ENCODE measurements at regions not wholly inside any gene's neighbourhood (a gene's known extent, or its start where the extent isn't known, plus 50 kb on each side); places are given as distances from the start of the nearest gene placed in this dataset.

DNA sequence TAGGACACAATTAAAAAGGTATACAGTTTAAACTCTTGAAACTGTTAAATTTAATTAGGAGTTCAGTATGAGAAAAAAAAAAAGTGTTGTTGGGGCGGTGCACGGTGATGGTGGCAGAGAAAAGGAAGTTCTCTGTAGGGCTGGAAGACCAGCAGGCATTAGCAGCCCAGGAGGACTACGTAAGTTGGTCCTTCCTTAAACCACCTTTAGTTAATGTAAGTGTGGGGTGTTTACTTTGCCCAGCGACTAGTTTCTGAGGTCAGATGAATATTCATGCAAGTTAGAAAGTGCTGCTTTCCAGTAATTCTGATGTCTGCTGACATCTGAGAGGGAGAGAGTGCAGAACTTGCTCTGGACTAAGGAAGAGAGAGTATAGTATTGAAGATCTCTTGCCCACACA is 54.9 kb downstream of the NKX2-1 start:
- Mint-ChIP-seq H3K27ac (no peak overlapping the region), H3K4me3 (no peak overlapping the region), H3K36me3 (ENCODE audit: low read depth) (no peaks in the 10 kb centered on the region), H3K27me3 (peaks cover 16% of the 10 kb centered on the region), H3K9me3 (no peaks in the 10 kb centered on the region), H3K4me1 (no peaks in the 10 kb centered on the region)
- ATAC-seq (no peak), DNase-seq (no peak)

GRCh38 chr14:36462890-36463289 is 57.1 kb downstream of the NKX2-1 start:
- H3K36me3 Mint-ChIP-seq (ENCODE audit: low read depth) = no peaks in the 10 kb centered on the region
- no peak for ATAC-seq
- DNase-seq = no peak
- peaks cover 14% of the 10 kb centered on the region for H3K27me3 Mint-ChIP-seq
- no peak overlapping the region for H3K4me3 Mint-ChIP-seq
- H3K4me1 Mint-ChIP-seq = no peaks in the 10 kb centered on the region
- no peak overlapping the region for H3K27ac Mint-ChIP-seq
- H3K9me3 Mint-ChIP-seq = no peaks in the 10 kb centered on the region

DNA sequence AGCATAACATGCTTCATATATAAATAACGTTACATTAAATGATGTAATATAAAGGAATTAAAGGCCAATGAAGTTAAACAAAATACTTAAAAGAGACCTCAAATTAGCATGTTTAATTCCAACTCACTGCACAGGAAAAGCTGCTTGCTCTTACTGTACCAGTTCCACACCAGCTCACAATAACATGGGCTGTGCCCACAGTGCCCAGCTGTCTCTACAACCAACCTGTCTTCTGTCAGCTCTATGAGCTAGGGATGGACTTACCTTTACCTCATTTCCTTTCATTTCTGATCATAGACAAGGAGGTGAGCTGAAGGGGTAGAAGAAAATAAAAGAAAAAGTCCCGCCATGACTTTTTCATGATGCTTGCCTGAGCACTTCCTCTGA is 64.8 kb downstream of the NKX2-1 start:
- Mint-ChIP-seq H3K27ac (no peak overlapping the region), H3K27me3 (peaks cover 8% of the 10 kb centered on the region), H3K4me1 (no peaks in the 10 kb centered on the region), H3K9me3 (no peaks in the 10 kb centered on the region), H3K36me3 (ENCODE audit: low read depth) (no peaks in the 10 kb centered on the region), H3K4me3 (no peak overlapping the region)
- ATAC-seq = no peak
- DNase-seq = no peak

- H3K4me1 Mint-ChIP-seq = no peaks in the 10 kb centered on the region
- no peaks in the 10 kb centered on the region for H3K9me3 Mint-ChIP-seq
These were observed 65.3 kb downstream of the NKX2-1 start for GRCh38 chr14:36454599-36455240.

GRCh38 chr14:36452860-36453259 is 67.2 kb downstream of the NKX2-1 start:
- no peaks in the 10 kb centered on the region for H3K4me1 Mint-ChIP-seq
- DNase-seq = no peak
- H3K27me3 Mint-ChIP-seq = peaks cover 9% of the 10 kb centered on the region
- no peaks in the 10 kb centered on the region for H3K36me3 Mint-ChIP-seq (ENCODE audit: low read depth)
- no peak overlapping the region for H3K4me3 Mint-ChIP-seq
- H3K27ac Mint-ChIP-seq = no peak overlapping the region
- no peaks in the 10 kb centered on the region for H3K9me3 Mint-ChIP-seq
- ATAC-seq = no peak

More at GRCh38 chr14:36454599-36455240, 65.3 kb downstream of the NKX2-1 start:
- Mint-ChIP-seq H3K36me3 (ENCODE audit: low read depth) (no peaks in the 10 kb centered on the region), H3K27ac (no peak overlapping the region), H3K4me3 (no peak overlapping the region), H3K27me3 (peaks cover 7% of the 10 kb centered on the region)
- ATAC-seq (no peak), DNase-seq (no peak)

DNA sequence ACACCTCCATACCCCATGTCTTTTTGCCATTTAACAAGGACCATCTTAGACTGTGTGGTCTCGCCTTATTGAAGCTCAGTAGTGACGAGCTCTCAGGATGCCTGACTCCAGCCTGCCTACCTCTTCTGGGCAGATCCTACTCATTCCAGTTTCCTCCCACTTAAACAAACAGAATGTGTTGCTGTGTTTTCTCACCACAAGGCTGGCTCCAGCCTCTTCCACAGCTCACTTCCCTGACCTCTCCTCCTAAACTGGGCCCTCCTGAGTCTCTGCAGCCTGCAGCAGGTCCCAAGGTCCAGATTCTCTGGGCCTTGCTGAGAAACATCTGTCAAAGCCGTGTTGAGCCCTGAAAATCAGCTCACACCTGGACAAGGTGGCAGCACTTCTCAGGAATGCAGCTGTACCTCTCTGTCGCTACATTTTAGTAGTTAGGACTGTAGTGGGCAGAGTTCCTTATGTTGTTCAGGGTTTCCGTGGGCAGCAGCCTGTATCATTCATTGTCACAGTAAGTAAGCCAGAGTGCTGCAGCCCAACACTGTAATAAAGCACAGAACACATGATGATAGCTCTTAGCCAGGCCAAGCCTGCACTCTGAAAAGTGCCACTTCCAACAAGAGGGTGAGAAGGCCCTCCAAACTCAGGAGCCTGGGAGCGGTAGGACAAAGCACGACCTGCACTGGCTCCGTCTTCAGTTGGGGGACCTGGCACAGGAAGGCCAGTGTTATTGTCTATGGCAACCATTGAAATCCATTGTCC is 68.5 kb downstream of the NKX2-1 start:
- peaks cover 9% of the 10 kb centered on the region for H3K27me3 Mint-ChIP-seq
- DNase-seq (no peak), ATAC-seq (no peak)
- H3K4me3 Mint-ChIP-seq = no peak overlapping the region
- H3K27ac Mint-ChIP-seq = no peak overlapping the region
- H3K9me3 Mint-ChIP-seq = no peaks in the 10 kb centered on the region
- H3K36me3 Mint-ChIP-seq (ENCODE audit: low read depth) = no peaks in the 10 kb centered on the region
- no peaks in the 10 kb centered on the region for H3K4me1 Mint-ChIP-seq

GRCh38 chr14:36450550-36450949 is 69.5 kb downstream of the NKX2-1 start:
- Mint-ChIP-seq H3K27me3 (peaks cover 9% of the 10 kb centered on the region), H3K4me1 (no peaks in the 10 kb centered on the region), H3K27ac (no peak overlapping the region), H3K4me3 (no peak overlapping the region), H3K9me3 (no peaks in the 10 kb centered on the region), H3K36me3 (ENCODE audit: low read depth) (no peaks in the 10 kb centered on the region)
- no peak for DNase-seq
- no peak for ATAC-seq

DNA sequence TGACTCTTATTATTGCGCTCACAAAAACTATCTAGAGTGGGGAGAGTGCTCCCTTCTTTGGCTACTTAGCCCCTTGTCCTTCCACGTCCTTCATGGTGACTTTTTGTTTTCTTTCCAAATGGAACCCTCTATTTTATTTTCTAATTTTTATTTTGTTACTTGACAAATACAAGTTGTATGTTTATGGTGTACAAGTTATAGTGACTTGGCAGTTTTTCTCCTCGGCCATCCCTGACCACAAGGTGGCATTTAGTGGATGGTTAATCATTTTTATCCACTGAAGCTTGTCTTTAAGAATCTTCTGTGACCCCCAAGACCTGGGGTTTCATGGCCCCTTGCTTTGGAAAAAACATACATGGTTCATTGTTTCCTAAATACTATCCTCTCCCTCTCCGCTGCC is 70.1 kb downstream of the NKX2-1 start:
- H3K27ac Mint-ChIP-seq = no peak overlapping the region
- no peaks in the 10 kb centered on the region for H3K36me3 Mint-ChIP-seq (ENCODE audit: low read depth)
- H3K4me3 Mint-ChIP-seq = no peak overlapping the region
- H3K9me3 Mint-ChIP-seq = no peaks in the 10 kb centered on the region
- DNase-seq (no peak), ATAC-seq (no peak)
- H3K27me3 Mint-ChIP-seq = peaks cover 9% of the 10 kb centered on the region
- no peaks in the 10 kb centered on the region for H3K4me1 Mint-ChIP-seq

DNA sequence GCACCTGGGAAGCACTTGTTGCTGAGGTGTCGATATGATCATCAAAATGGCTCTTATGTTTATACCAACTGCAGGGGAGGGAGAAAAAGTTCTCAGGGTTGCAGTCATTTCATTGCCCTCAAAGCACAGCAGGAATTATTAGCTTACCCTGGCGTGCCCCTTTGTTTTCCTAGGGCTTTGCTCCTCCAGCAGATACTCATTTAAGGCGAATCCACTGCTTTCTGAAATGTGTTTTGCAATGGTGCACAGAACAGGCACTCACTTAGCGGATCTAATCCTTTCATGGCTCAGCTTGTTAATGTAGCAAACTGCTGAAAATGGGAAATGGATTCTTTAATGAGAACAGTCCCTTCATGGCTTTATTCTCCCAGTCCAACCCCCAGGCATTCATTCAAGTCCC is 76.7 kb downstream of the NKX2-1 start:
- ATAC-seq = no peak
- Mint-ChIP-seq H3K36me3 (ENCODE audit: low read depth) (no peaks in the 10 kb centered on the region), H3K4me3 (no peak overlapping the region), H3K9me3 (no peaks in the 10 kb centered on the region), H3K27ac (no peak overlapping the region), H3K4me1 (no peaks in the 10 kb centered on the region), H3K27me3 (peaks cover 12% of the 10 kb centered on the region)
- DNase-seq = no peak

- no peak for DNase-seq
- ATAC-seq = no peak
- no peak overlapping the region for H3K4me3 Mint-ChIP-seq
- H3K36me3 Mint-ChIP-seq (ENCODE audit: low read depth) = no peaks in the 10 kb centered on the region
- peaks cover 13% of the 10 kb centered on the region for H3K27me3 Mint-ChIP-seq
- H3K9me3 Mint-ChIP-seq = no peaks in the 10 kb centered on the region
- H3K4me1 Mint-ChIP-seq = no peaks in the 10 kb centered on the region
- no peak overlapping the region for H3K27ac Mint-ChIP-seq
These were observed 77.2 kb downstream of the NKX2-1 start for GRCh38 chr14:36442824-36443241.

DNA sequence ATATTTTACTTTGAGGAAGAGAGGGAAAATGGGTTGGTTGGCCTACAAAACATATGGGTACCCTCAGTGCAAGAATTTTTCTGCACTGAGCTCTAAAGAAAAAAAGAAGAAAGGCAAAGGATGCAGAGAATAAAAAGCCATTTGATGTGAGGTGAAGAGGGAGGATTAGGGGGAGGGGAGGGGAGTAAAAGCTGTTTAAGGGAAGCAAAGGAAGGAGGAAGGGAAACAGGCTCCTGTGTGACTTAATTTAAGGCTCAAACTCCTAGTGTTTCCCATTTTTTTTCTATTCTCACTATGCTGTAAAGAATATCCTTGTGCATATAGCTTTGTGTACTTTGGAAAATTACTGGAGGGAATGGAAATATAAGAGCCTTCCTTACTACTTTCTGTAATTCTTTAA is 78.7 kb downstream of the NKX2-1 start:
- no peaks in the 10 kb centered on the region for H3K36me3 Mint-ChIP-seq (ENCODE audit: low read depth)
- H3K4me1 Mint-ChIP-seq = no peaks in the 10 kb centered on the region
- no peaks in the 10 kb centered on the region for H3K9me3 Mint-ChIP-seq
- H3K27ac Mint-ChIP-seq = no peak overlapping the region
- ATAC-seq = no peak
- H3K4me3 Mint-ChIP-seq = no peak overlapping the region
- H3K27me3 Mint-ChIP-seq = peaks cover 13% of the 10 kb centered on the region
- no peak for DNase-seq

- H3K9me3 Mint-ChIP-seq = no peaks in the 10 kb centered on the region
- H3K4me3 Mint-ChIP-seq = no peak overlapping the region
- H3K27me3 Mint-ChIP-seq = peaks cover 13% of the 10 kb centered on the region
- H3K4me1 Mint-ChIP-seq = no peaks in the 10 kb centered on the region
- no peaks in the 10 kb centered on the region for H3K36me3 Mint-ChIP-seq (ENCODE audit: low read depth)
- DNase-seq (no peak), ATAC-seq (no peak)
- no peak overlapping the region for H3K27ac Mint-ChIP-seq
These were observed 80.3 kb downstream of the NKX2-1 start for GRCh38 chr14:36439766-36440165.

DNA sequence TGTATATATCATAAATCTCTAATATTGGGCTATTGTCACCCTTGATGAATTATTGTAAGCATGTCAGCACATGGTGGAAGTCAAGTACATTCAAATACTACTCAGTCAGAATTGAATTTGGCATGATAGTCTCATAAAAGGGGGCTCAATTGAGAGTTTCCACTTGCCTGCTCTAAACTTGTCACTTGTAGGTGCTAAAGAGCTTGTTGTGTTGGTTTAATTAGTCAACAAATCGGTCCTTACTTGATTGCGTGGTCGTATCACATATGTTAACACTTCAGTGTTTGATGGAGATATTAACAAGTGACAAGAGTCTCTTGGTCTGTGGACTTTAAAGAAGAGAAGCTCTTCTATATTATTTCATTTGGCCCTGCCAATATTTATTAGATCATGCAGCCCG is 81.1 kb downstream of the NKX2-1 start:
- H3K27me3 Mint-ChIP-seq = peaks cover 11% of the 10 kb centered on the region
- ATAC-seq (no peak), DNase-seq (no peak)
- H3K9me3 Mint-ChIP-seq = no peaks in the 10 kb centered on the region
- H3K27ac Mint-ChIP-seq = no peak overlapping the region
- no peaks in the 10 kb centered on the region for H3K36me3 Mint-ChIP-seq (ENCODE audit: low read depth)
- no peak overlapping the region for H3K4me3 Mint-ChIP-seq
- H3K4me1 Mint-ChIP-seq = no peaks in the 10 kb centered on the region

- Mint-ChIP-seq H3K4me3 (no peak overlapping the region), H3K27ac (no peak overlapping the region), H3K36me3 (ENCODE audit: low read depth) (no peaks in the 10 kb centered on the region), H3K9me3 (no peaks in the 10 kb centered on the region), H3K27me3 (peaks cover under 1% of the 10 kb centered on the region), H3K4me1 (no peaks in the 10 kb centered on the region)
- DNase-seq = no peak
- ATAC-seq = no peak
These were observed 89.4 kb downstream of the NKX2-1 start for GRCh38 chr14:36430662-36431084.

- H3K4me3 Mint-ChIP-seq = no peak overlapping the region
- no peaks in the 10 kb centered on the region for H3K4me1 Mint-ChIP-seq
- H3K27me3 Mint-ChIP-seq = peaks cover 2% of the 10 kb centered on the region
- ATAC-seq (no peak), DNase-seq (no peak)
- no peak overlapping the region for H3K27ac Mint-ChIP-seq
- no peaks in the 10 kb centered on the region for H3K36me3 Mint-ChIP-seq (ENCODE audit: low read depth)
- H3K9me3 Mint-ChIP-seq = no peaks in the 10 kb centered on the region
These were observed 89.9 kb downstream of the NKX2-1 start for GRCh38 chr14:36430169-36430568.

Data from activated naive CD8-positive, alpha-beta T cell treated with anti-CD3 and anti-CD28 coated beads, Interleukin-2, amount 50 U/mL, for 24 hours (primary cell).